ENCODE measurements at regions not wholly inside any gene's neighbourhood (a gene's known extent, or its start where the extent isn't known, plus 50 kb on each side); places are given as distances from the start of the nearest gene placed in this dataset.

DNA sequence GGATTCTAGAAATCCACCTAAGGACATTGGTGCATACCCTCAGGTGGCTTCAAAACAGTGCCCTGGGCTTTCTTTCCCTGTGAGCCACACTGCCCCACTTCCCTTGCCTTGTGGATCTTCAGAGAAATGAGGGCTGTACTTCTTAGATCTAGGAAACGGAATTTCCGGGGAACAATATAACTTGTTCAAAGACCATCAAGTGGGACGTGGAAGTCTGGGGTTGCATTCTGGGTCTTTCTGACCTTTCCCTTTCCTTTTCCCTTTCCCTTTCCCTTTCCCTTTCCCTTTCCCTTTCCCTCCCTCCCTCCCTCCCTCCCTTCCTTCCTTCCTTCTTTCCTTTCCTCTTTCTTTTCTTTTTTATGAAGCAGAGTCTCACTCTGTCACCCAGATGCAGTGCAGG lies 97.1 kb upstream of the SALL1 start:
- no peak overlapping the region for H3K4me3 ChIP-seq
- H3K27ac ChIP-seq = no peak overlapping the region
- DNase-seq (ENCODE audit: low spot score) = peak; percentile 12
- TF ChIP-seq, protein P1, sequence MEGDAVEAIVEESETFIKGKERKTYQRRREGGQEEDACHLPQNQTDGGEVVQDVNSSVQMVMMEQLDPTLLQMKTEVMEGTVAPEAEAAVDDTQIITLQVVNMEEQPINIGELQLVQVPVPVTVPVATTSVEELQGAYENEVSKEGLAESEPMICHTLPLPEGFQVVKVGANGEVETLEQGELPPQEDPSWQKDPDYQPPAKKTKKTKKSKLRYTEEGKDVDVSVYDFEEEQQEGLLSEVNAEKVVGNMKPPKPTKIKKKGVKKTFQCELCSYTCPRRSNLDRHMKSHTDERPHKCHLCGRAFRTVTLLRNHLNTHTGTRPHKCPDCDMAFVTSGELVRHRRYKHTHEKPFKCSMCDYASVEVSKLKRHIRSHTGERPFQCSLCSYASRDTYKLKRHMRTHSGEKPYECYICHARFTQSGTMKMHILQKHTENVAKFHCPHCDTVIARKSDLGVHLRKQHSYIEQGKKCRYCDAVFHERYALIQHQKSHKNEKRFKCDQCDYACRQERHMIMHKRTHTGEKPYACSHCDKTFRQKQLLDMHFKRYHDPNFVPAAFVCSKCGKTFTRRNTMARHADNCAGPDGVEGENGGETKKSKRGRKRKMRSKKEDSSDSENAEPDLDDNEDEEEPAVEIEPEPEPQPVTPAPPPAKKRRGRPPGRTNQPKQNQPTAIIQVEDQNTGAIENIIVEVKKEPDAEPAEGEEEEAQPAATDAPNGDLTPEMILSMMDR (IDR thresholded peaks at IDR 0.05) = no peak

DNA sequence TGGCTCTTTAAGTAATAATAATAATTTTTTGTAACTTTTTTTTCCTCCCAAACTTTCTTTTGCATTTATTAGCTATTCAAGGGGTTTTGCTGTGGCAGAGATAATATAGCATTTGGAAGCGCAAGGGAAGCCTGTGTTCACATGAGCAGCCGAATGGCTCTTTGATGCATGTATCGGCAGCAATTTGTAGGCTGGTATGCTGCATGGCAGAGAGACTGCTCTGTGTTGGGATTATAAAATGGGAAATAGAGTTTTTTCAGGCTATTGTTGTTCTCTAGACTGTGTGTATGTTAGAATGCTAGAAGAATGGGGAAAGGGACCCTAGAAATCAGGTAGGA lies 94.6 kb upstream of the SALL1 start:
- Histone ChIP-seq H3K4me3 (no peak overlapping the region), H3K27ac (no peak overlapping the region)
- TF ChIP-seq, protein P1 (IDR thresholded peaks at IDR 0.05) = no peak
- DNase-seq (ENCODE audit: low spot score) = no peak

DNA sequence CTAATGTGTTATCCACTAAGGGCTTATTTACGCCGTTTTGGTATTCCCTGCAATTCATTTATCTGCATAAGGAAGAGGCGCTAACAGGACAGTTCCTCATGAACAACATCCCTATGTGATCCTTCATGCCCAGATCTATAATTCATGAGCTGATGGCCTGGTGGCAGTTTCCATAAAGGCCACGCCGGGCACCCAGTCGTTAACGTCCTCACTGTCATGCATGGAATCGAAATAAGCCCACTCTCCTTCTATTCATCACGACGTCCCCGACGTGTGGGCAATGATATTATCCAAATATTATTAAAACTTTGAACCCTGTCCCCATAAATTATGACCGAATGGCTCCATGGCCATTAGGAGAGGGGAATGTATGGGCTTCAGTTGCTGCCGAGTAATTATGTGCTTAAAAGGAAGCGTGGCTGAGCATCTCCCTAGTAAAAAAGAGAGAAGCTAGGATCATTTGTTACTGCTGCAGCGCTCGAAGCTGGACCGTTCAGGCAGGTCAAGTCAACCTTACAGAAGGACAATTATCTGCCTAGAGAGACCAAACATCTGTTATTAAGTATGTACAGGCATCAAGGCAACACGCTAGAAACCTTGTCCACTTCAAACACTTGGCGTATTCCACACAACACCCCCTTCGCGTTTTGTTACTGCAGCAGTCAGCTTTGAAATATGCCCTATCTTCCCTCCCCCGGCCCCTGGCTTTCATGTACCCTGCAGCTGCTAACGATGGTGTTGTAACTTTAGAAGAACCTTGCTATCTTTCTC lies 94.0 kb upstream of the SALL1 start:
- Histone ChIP-seq H3K27ac (no peak overlapping the region), H3K4me3 (no peak overlapping the region)
- peak; percentile 9 for DNase-seq (ENCODE audit: low spot score)
- TF ChIP-seq, protein P1 (IDR thresholded peaks at IDR 0.05) = no peak

DNA sequence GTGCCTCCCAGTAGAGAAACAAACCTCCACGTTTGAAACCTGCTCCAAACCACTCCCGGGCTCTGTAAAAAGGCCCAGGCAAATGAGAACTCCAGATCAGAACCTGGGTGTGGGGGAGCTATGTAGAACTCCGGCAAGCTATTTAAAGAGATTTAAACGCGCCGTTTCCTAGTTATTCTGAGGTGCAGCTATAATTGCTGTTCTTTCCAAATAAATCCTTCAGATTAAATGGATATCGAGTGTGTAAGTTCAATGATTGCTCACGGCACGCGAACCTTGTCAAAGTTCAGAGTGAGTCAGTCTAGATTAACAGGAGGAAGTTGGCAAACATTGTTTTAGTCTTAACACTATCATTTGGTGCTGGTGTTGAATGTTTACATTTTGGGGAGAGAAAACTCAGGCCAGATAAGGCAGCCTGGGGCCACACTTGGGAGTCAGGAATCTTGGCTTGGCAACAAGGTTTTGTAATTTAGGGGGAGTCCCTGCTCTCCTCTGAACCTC lies 92.9 kb upstream of the SALL1 start:
- peak; percentile 29 for DNase-seq (ENCODE audit: low spot score)
- Histone ChIP-seq H3K4me3 (no peak overlapping the region), H3K27ac (no peak overlapping the region)
- TF ChIP-seq, protein P1 (IDR thresholded peaks at IDR 0.05) = no peak

DNA sequence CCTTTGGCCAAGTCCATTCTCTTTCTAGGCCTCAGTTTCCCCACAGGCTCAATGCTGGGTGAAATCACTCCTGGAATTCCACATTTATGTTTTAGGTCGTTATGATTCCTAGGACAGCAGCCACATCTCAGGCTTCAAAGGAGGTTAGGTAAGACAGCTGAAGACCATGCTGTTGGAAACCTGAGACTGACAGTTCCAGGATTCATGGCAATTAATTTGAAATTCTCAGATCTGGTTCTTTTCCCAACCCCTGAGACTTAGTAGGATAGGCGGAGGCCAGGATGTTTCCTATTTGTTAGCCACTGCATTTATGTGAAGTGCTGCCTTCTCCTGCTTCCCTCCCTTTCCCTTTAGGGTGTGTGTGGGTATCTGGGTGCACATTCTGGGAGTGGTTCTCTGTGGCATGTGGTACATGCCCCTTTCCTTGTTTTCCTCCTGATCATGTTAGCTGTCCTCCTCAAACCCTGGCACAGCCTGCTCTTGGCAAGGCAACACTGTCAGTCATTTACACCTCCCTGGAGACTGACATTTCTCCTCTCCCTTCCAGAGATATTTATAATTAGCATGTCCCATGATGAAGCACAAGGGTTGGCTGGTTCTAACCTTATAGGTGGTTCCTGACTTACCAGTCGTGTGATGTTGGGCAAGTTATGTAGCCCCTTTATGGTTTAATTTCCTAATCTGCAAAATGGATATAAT lies 91.4 kb upstream of the SALL1 start:
- TF ChIP-seq, protein P1 (IDR thresholded peaks at IDR 0.05) = no peak
- H3K27ac ChIP-seq = no peak overlapping the region
- DNase-seq (ENCODE audit: low spot score) = peak; percentile 5
- no peak overlapping the region for H3K4me3 ChIP-seq

DNA sequence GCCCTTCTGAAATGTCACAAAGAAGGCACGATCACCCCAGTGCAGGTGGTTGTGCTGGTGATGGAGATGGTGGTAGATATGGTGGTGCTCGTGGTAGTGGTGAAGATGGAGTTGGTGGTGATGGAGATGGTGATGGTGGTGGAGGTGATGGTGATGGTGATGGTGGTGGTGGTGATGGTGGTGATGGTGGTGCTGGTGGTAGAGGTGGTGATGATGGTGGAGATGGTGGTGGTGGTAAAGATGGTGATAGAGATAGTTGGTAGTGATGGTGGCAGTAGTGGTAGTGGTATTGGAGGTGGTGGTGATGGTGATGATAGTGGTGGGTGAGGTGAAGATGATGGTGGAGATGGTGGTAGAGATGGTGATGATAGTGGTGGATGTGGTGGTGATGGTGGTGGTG lies 88.1 kb upstream of the SALL1 start:
- DNase-seq (ENCODE audit: low spot score) = no peak
- H3K4me3 ChIP-seq = no peak overlapping the region
- TF ChIP-seq, protein P1 (IDR thresholded peaks at IDR 0.05) = no peak
- H3K27ac ChIP-seq = no peak overlapping the region
